ENCODE measurements at regions not wholly inside any gene's neighbourhood (a gene's known extent, or its start where the extent isn't known, plus 50 kb on each side); places are given as distances from the start of the nearest gene placed in this dataset.
"Not testable (repeated sequence)": the region's sequence is repeated elsewhere in the genome, so short reads cannot be mapped to it uniquely, and the experiment has no call there.

- not testable (repeated sequence) for H3K27me3 ChIP-seq (ENCODE audit: control insufficient read depth, insufficient read depth, low read length); H3K36me3 Mint-ChIP-seq; H3K27ac ChIP-seq (ENCODE audit: insufficient read depth, low read length, poor library complexity, severe bottlenecking); H3K4me1 Mint-ChIP-seq; DNase-seq; H3K9me3 Mint-ChIP-seq; ATAC-seq (ENCODE audit: low read depth in 2 of 2); H3K4me3 Mint-ChIP-seq; H3K9me3 ChIP-seq (ENCODE audit: control insufficient read depth in 2 of 2, low read length in 2 of 2); H3K27me3 Mint-ChIP-seq; H3K27ac Mint-ChIP-seq; H3K36me3 ChIP-seq (ENCODE audit: control insufficient read depth, insufficient read depth, low read length); H3K4me1 ChIP-seq (ENCODE audit: control insufficient read depth, insufficient read depth, low read length, poor library complexity, severe bottlenecking); H3K4me3 ChIP-seq (ENCODE audit: low read depth, low read length)
These were observed 94.6 kb downstream of the FOXD4L6 start for GRCh38 chr9:41033877-41034276.

DNA sequence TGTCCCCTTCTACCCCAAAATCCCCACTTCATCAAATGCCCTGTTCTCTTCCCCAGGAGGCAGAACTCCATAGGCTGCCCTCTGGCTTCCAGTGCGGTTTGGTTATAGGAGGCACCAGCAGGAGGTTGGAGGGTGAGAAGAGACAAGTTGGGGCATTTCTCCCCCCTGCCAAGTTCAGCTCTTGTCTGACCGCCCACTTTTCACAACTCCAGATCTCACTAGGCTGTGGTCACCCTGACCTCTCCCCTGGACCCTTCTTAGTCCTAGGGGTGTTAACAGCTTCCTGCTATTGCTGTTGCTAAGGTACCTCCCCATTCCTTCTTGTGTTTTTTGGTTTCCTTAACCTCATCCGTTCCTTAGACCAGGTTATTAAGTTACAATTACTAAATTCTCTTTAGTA, 95.1 kb downstream of the FOXD4L6 start:
- H3K27ac ChIP-seq (ENCODE audit: insufficient read depth, low read length, poor library complexity, severe bottlenecking); H3K4me1 ChIP-seq (ENCODE audit: control insufficient read depth, insufficient read depth, low read length, poor library complexity, severe bottlenecking); H3K36me3 ChIP-seq (ENCODE audit: control insufficient read depth, insufficient read depth, low read length); H3K27ac Mint-ChIP-seq; ATAC-seq (ENCODE audit: low read depth in 2 of 2); H3K27me3 Mint-ChIP-seq; H3K27me3 ChIP-seq (ENCODE audit: control insufficient read depth, insufficient read depth, low read length); H3K4me3 Mint-ChIP-seq; DNase-seq; H3K36me3 Mint-ChIP-seq; H3K4me3 ChIP-seq (ENCODE audit: low read depth, low read length); H3K9me3 Mint-ChIP-seq; H3K4me1 Mint-ChIP-seq; H3K9me3 ChIP-seq (ENCODE audit: control insufficient read depth in 2 of 2, low read length in 2 of 2): not testable (repeated sequence)

GRCh38 chr9:41026912-41027676, 101.4 kb downstream of the FOXD4L6 start:
- not testable (repeated sequence) for H3K27ac Mint-ChIP-seq; H3K4me1 Mint-ChIP-seq; H3K9me3 ChIP-seq (ENCODE audit: control insufficient read depth in 2 of 2, low read length in 2 of 2)

DNA sequence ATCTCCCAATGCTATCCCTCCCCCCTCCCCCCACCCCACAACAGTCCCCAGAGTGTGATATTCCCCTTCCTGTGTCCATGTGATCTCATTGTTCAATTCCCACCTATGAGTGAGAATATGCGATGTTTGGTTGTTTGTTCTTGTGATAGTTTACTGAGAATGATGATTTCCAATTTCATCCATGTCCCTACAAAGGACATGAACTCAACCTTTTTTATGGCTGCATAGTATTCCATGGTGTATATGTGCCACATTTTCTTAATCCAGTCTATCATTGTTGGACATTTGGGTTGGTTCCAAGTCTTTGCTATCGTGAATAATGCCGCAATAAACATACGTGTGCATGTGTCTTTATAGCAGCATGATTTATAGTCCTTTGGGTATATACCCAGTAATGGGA, 106.1 kb downstream of the FOXD4L6 start:
- H3K4me3 Mint-ChIP-seq; H3K36me3 ChIP-seq (ENCODE audit: control insufficient read depth, insufficient read depth, low read length); H3K9me3 ChIP-seq (ENCODE audit: control insufficient read depth in 2 of 2, low read length in 2 of 2); H3K4me1 ChIP-seq (ENCODE audit: control insufficient read depth, insufficient read depth, low read length, poor library complexity, severe bottlenecking); H3K27ac ChIP-seq (ENCODE audit: insufficient read depth, low read length, poor library complexity, severe bottlenecking); H3K36me3 Mint-ChIP-seq; H3K27me3 ChIP-seq (ENCODE audit: control insufficient read depth, insufficient read depth, low read length); H3K9me3 Mint-ChIP-seq; H3K27me3 Mint-ChIP-seq; H3K27ac Mint-ChIP-seq; H3K4me3 ChIP-seq (ENCODE audit: low read depth, low read length); DNase-seq; ATAC-seq (ENCODE audit: low read depth in 2 of 2); H3K4me1 Mint-ChIP-seq: not testable (repeated sequence)

More at GRCh38 chr9:41026912-41027676, 101.4 kb downstream of the FOXD4L6 start:
- not testable (repeated sequence) for H3K27me3 Mint-ChIP-seq; H3K27ac ChIP-seq (ENCODE audit: insufficient read depth, low read length, poor library complexity, severe bottlenecking); H3K36me3 Mint-ChIP-seq; H3K9me3 Mint-ChIP-seq; H3K4me3 Mint-ChIP-seq; H3K36me3 ChIP-seq (ENCODE audit: control insufficient read depth, insufficient read depth, low read length); ATAC-seq (ENCODE audit: low read depth in 2 of 2); DNase-seq; H3K27me3 ChIP-seq (ENCODE audit: control insufficient read depth, insufficient read depth, low read length); H3K4me3 ChIP-seq (ENCODE audit: low read depth, low read length); H3K4me1 ChIP-seq (ENCODE audit: control insufficient read depth, insufficient read depth, low read length, poor library complexity, severe bottlenecking)

- H3K27me3 ChIP-seq (ENCODE audit: control insufficient read depth, insufficient read depth, low read length); H3K27ac Mint-ChIP-seq; H3K9me3 ChIP-seq (ENCODE audit: control insufficient read depth in 2 of 2, low read length in 2 of 2); H3K4me1 Mint-ChIP-seq; H3K4me1 ChIP-seq (ENCODE audit: control insufficient read depth, insufficient read depth, low read length, poor library complexity, severe bottlenecking); H3K27ac ChIP-seq (ENCODE audit: insufficient read depth, low read length, poor library complexity, severe bottlenecking); H3K27me3 Mint-ChIP-seq; H3K36me3 ChIP-seq (ENCODE audit: control insufficient read depth, insufficient read depth, low read length); H3K9me3 Mint-ChIP-seq; H3K4me3 Mint-ChIP-seq; H3K4me3 ChIP-seq (ENCODE audit: low read depth, low read length); DNase-seq; ATAC-seq (ENCODE audit: low read depth in 2 of 2): not testable (repeated sequence)
- peaks cover 13% of the 10 kb centered on the region for H3K36me3 Mint-ChIP-seq
These were observed 108.5 kb downstream of the FOXD4L6 start for GRCh38 chr9:41019858-41020562.

- H3K4me1 Mint-ChIP-seq; H3K4me1 ChIP-seq (ENCODE audit: control insufficient read depth, insufficient read depth, low read length, poor library complexity, severe bottlenecking); H3K27me3 ChIP-seq (ENCODE audit: control insufficient read depth, insufficient read depth, low read length); H3K36me3 ChIP-seq (ENCODE audit: control insufficient read depth, insufficient read depth, low read length); H3K9me3 Mint-ChIP-seq; H3K27ac ChIP-seq (ENCODE audit: insufficient read depth, low read length, poor library complexity, severe bottlenecking); H3K27ac Mint-ChIP-seq; H3K9me3 ChIP-seq (ENCODE audit: control insufficient read depth in 2 of 2, low read length in 2 of 2); DNase-seq; H3K27me3 Mint-ChIP-seq; H3K4me3 ChIP-seq (ENCODE audit: low read depth, low read length); H3K4me3 Mint-ChIP-seq; ATAC-seq (ENCODE audit: low read depth in 2 of 2): not testable (repeated sequence)
- peaks cover 20% of the 10 kb centered on the region for H3K36me3 Mint-ChIP-seq
These were observed 109.5 kb downstream of the FOXD4L6 start for GRCh38 chr9:41018948-41019347.

DNA sequence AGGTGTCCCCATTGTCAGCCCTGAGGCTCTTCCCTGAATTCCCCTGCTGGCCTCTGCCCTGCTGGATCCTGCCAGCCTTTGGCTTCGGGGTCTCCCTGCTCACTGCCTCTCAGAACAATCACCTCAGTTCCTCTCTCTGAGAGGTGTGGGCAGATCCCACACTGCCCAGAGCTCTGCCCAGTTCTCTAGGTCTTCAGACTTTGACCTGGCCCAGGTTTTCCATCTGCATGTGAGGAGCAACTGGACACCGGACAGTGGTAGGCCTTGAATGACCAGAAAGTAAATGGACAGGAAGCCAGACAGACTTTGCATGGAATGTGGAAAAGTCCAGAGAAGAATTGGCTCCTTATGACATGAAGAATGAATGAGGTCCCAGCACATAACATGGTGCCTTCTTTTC, 111.8 kb downstream of the FOXD4L6 start:
- not testable (repeated sequence) for H3K9me3 ChIP-seq (ENCODE audit: control insufficient read depth in 2 of 2, low read length in 2 of 2); H3K4me3 ChIP-seq (ENCODE audit: low read depth, low read length); H3K4me1 Mint-ChIP-seq; DNase-seq; H3K27ac Mint-ChIP-seq; H3K27me3 ChIP-seq (ENCODE audit: control insufficient read depth, insufficient read depth, low read length); H3K4me1 ChIP-seq (ENCODE audit: control insufficient read depth, insufficient read depth, low read length, poor library complexity, severe bottlenecking); H3K4me3 Mint-ChIP-seq; ATAC-seq (ENCODE audit: low read depth in 2 of 2); H3K27me3 Mint-ChIP-seq; H3K27ac ChIP-seq (ENCODE audit: insufficient read depth, low read length, poor library complexity, severe bottlenecking); H3K9me3 Mint-ChIP-seq
- H3K36me3 ChIP-seq (ENCODE audit: control insufficient read depth, insufficient read depth, low read length) = peaks cover 17% of the 10 kb centered on the region
- peaks cover 34% of the 10 kb centered on the region for H3K36me3 Mint-ChIP-seq

Data from CD4-positive, CD25-positive, alpha-beta regulatory T cell (primary cell).